ENCODE measurements at regions not wholly inside any gene's neighbourhood (a gene's known extent, or its start where the extent isn't known, plus 50 kb on each side); places are given as distances from the start of the nearest gene placed in this dataset.
"Not testable (repeated sequence)": the region's sequence is repeated elsewhere in the genome, so short reads cannot be mapped to it uniquely, and the experiment has no call there.

- no peak for TF ChIP-seq CTCF (IDR thresholded peaks at IDR 0.05)
- no peak overlapping the region for H3K4me3 ChIP-seq
- no peak overlapping the region for H3K27ac ChIP-seq
- no peak for DNase-seq (ENCODE audit: low spot score)
Measured at GRCh38 chr1:232170909-232171308, 459.0 kb downstream of the SIPA1L2 start.

- no peak overlapping the region for H3K27ac ChIP-seq
- TF ChIP-seq CTCF (IDR thresholded peaks at IDR 0.05): no peak
Measured at GRCh38 chr1:232169436-232169835, 460.5 kb downstream of the SIPA1L2 start.

GRCh38 chr1:232168508-232168907, 461.4 kb downstream of the SIPA1L2 start:
- H3K4me3 ChIP-seq: no peak overlapping the region
- DNase-seq (ENCODE audit: low spot score): no peak
- no peak overlapping the region for H3K27ac ChIP-seq
- TF ChIP-seq CTCF (IDR thresholded peaks at IDR 0.05): no peak

More at GRCh38 chr1:232169436-232169835, 460.5 kb downstream of the SIPA1L2 start:
- no peak overlapping the region for H3K4me3 ChIP-seq
- DNase-seq (ENCODE audit: low spot score): peak; percentile 29

GRCh38 chr1:232166942-232167341, 463.0 kb downstream of the SIPA1L2 start:
- no peak for TF ChIP-seq CTCF (IDR thresholded peaks at IDR 0.05)
- no peak for DNase-seq (ENCODE audit: low spot score)
- Histone ChIP-seq H3K4me3 (no peak overlapping the region), H3K27ac (no peak overlapping the region)

- H3K27ac ChIP-seq: no peak overlapping the region
- H3K4me3 ChIP-seq: no peak overlapping the region
- no peak for DNase-seq (ENCODE audit: low spot score)
- TF ChIP-seq CTCF (IDR thresholded peaks at IDR 0.05): no peak
Measured at GRCh38 chr1:232164078-232164963, 465.6 kb downstream of the SIPA1L2 start.

GRCh38 chr1:232163533-232163932, 466.4 kb downstream of the SIPA1L2 start:
- Histone ChIP-seq H3K4me3 (no peak overlapping the region), H3K27ac (no peak overlapping the region)
- no peak for DNase-seq (ENCODE audit: low spot score)
- no peak for TF ChIP-seq CTCF (IDR thresholded peaks at IDR 0.05)

- Histone ChIP-seq H3K4me3 (no peak overlapping the region), H3K27ac (no peak overlapping the region)
- no peak for DNase-seq (ENCODE audit: low spot score)
- TF ChIP-seq CTCF (IDR thresholded peaks at IDR 0.05): no peak
Measured at GRCh38 chr1:232162001-232162400, 467.9 kb downstream of the SIPA1L2 start.

GRCh38 chr1:232158558-232158957, 471.4 kb downstream of the SIPA1L2 start:
- not testable (repeated sequence) for H3K27ac ChIP-seq; H3K4me3 ChIP-seq; DNase-seq (ENCODE audit: low spot score)

GRCh38 chr1:232156070-232156469, 473.9 kb downstream of the SIPA1L2 start:
- DNase-seq (ENCODE audit: low spot score); H3K27ac ChIP-seq; H3K4me3 ChIP-seq: not testable (repeated sequence)
